Ascending aorta (tissue), 2 donors: ENCODE measurements at regions not wholly inside any gene's neighbourhood (a gene's known extent, or its start where the extent isn't known, plus 50 kb on each side); places are given as distances from the start of the nearest gene placed in this dataset.

Experiments
- DNase-seq, 2 donors: peaks; one replicate each; pipeline ENCODE4 v3.0.0-alpha.2; 2019; ENCODE audit warnings: low spot score in 2 of 2
- H3K27ac ChIP-seq, 2 donors: fragments of 200-600 bp; sonication (generic); one replicate each; pipeline ENCODE4 v1.5.1; 2016 to 2017; ENCODE audit warnings: mild to moderate bottlenecking in 1 of 2
- H3K27me3 ChIP-seq: fragments of 200-600 bp; sonication (generic); one replicate; pipeline ENCODE4 v1.5.1; 2017
- H3K36me3 ChIP-seq, 2 donors: fragments of 200-600 bp; sonication (generic); one replicate each; pipeline ENCODE4 v1.5.1; 2016
- H3K4me1 ChIP-seq, 2 donors: fragments of 200-600 bp; sonication (generic); one replicate each; pipeline ENCODE4 v1.5.1; 2016 to 2017; ENCODE audit warnings: mild to moderate bottlenecking in 1 of 2
- H3K4me3 ChIP-seq, 2 donors: fragments of 200-600 bp; sonication (generic); one replicate each; pipeline ENCODE4 v1.5.1; 2016 to 2017; ENCODE audit warnings: mild to moderate bottlenecking in 1 of 2
- H3K9me3 ChIP-seq, 2 donors: fragments of 200-600 bp; sonication (generic); one replicate each; pipeline ENCODE4 v1.5.1; 2016
- intact Hi-C: fragments of 100-400 bp; cut with DNase I; formaldehyde crosslinking; loops from one replicate; pipeline ENCODE4 v1.15.1; 2023
- TF ChIP-seq, protein P1 (sequence below), 3 experiments: fragments of 200-600 bp in 2 of 3; fragments of 450-650 bp in 1 of 3; sonication (generic) in 2 of 3; IDR thresholded peaks; one replicate each; pipeline ENCODE4 v1.5.1; 2016 to 2019; ENCODE audit warnings: antibody characterized with exemption in 3 of 3, mild to moderate bottlenecking in 1 of 3, moderate library complexity in 1 of 3

DNA sequence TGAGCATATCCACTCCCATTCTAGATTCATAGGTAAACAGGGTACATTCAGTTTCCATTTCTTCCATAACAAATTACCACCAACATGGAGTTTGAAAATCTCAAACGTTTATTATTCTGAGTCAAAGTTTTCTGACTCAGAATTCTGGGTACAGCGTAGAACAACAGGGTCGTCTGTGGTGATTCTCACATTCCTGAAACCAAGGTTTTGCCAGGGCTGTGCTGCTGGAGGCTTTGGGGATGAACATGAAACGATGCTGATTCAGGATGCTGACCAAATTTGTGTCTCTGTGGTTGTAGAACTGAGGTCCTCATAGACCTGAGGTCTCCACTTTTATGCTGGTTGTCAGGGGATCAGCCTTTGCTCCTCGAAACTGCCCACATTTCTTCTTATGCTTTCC is 255.7 kb downstream of the DSEL start:
- Histone ChIP-seq H3K4me3 (no peak overlapping the region), H3K27ac (no peak overlapping the region), H3K27me3 (no peaks in the 10 kb centered on the region), H3K36me3 (no peaks in the 10 kb centered on the region), H3K9me3 (no peaks in the 10 kb centered on the region), H3K4me1 (peaks cover 0 to 14% of the 10 kb centered on the region in 2 donors)
- DNase-seq = no peak
- intact Hi-C loops = no loop called here
- TF ChIP-seq, protein P1, sequence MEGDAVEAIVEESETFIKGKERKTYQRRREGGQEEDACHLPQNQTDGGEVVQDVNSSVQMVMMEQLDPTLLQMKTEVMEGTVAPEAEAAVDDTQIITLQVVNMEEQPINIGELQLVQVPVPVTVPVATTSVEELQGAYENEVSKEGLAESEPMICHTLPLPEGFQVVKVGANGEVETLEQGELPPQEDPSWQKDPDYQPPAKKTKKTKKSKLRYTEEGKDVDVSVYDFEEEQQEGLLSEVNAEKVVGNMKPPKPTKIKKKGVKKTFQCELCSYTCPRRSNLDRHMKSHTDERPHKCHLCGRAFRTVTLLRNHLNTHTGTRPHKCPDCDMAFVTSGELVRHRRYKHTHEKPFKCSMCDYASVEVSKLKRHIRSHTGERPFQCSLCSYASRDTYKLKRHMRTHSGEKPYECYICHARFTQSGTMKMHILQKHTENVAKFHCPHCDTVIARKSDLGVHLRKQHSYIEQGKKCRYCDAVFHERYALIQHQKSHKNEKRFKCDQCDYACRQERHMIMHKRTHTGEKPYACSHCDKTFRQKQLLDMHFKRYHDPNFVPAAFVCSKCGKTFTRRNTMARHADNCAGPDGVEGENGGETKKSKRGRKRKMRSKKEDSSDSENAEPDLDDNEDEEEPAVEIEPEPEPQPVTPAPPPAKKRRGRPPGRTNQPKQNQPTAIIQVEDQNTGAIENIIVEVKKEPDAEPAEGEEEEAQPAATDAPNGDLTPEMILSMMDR (IDR thresholded peaks at IDR 0.05) = no peak

DNA sequence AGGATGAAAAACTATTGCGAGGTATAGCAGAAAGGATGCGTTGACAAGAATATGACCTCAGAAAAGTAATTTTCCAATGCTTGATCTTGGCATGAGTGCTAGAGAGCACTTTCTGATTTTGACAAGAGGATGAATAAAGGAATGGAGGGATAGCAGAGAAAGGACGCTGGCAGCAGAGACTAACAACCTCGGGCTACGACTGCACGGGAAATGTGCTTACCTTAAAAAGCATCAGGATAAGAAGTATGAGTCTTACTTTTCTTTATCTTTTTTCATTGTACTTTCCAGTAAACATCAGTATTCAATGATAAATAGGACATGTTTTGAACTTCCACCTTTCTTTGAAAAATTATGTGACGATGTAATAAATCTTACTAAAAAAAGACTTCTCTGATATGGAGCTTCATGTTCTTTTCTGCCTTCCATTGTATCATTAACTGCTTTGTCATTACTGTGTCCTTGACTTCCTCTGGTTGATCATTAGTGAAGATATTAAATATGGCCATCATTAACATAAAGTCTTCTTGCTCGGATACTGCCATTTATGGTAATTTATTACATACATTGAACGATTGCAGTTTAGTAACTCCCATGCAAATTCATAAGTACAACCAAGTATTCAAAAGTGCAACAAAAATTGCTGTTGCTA is 265.6 kb downstream of the DSEL start:
- DNase-seq = no peak
- no peaks in the 10 kb centered on the region for H3K36me3 ChIP-seq
- intact Hi-C loops = no loop called here

DNA sequence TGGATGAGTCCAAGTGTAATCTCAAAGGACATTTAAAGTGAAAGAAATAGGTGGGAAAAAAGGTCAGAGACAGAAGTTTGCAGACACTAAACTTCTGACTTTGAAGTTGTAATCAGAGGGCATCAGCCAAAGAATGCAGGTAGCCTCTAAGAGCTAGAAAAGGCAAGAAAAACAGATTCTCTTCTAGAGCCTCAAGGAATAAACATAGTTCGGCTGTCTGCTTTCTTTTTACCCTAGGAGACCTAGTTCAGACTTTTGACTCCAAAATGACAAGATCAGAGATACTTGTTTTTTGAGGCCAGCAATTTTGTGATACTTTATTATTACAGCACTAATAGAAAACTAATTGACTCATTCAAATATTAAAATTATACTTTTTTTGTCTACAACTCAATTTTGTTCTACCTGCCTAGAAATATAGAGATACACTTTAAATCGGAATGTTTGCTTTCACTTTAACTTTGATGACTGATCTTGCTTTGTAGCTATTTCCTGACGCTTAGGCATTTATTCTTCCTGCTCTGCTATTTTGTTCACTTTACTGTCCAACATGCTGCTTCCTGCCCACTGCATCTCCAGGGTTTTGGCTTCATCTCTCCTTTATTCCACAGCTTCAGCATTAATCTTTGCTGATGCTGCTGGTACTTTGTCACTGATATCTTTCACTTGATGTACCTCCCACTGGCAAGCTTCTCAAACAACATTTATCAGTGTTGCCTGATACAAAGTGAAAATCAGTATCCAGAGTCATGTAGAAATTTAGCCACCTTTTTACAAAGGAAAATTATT is 272.5 kb downstream of the DSEL start:
- Histone ChIP-seq H3K36me3 (no peaks in the 10 kb centered on the region), H3K27ac (no peak overlapping the region), H3K4me1 (no peaks in the 10 kb centered on the region), H3K27me3 (no peaks in the 10 kb centered on the region), H3K4me3 (peak overlapping the region; percentile 8 to 32), H3K9me3 (no peaks in the 10 kb centered on the region)
- TF ChIP-seq, protein P1 (IDR thresholded peaks at IDR 0.05) = no peak
- DNase-seq = no peak
- intact Hi-C loops = no loop called here

More for the DNA sequence above, 265.6 kb downstream of the DSEL start:
- Histone ChIP-seq H3K9me3 (no peaks in the 10 kb centered on the region), H3K27me3 (no peaks in the 10 kb centered on the region), H3K4me1 (no peaks in the 10 kb centered on the region), H3K27ac (no peak overlapping the region), H3K4me3 (no peak overlapping the region)
- TF ChIP-seq, protein P1 (IDR thresholded peaks at IDR 0.05) = no peak

- no peaks in the 10 kb centered on the region for H3K9me3 ChIP-seq
- intact Hi-C loops = no loop called here
- no peak overlapping the region for H3K4me3 ChIP-seq
- H3K36me3 ChIP-seq = no peaks in the 10 kb centered on the region
- H3K27ac ChIP-seq = no peak overlapping the region
- no peak for DNase-seq
- H3K4me1 ChIP-seq = no peaks in the 10 kb centered on the region
- no peaks in the 10 kb centered on the region for H3K27me3 ChIP-seq
- TF ChIP-seq, protein P1 (IDR thresholded peaks at IDR 0.05) = no peak
Measured at GRCh38 chr18:67242001-67242400, 274.5 kb downstream of the DSEL start.

DNA sequence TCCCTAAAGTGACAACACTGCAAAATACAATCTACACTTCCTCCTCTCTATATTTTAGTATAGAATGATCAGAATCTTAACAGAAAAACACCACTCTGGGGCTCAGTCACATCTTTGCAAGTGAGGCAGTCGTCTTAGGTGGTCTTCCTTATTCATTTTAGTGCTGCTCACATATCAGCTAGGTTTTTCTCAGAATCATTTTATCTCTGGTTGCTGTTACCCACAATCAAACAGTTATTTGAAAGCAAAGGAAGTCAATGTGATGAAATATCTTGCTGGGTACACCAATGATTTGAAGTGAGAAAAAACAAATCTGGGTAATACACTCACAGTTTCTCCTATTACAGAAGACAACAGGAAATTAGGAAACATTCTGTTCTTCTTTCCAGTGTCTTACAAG is 275.2 kb downstream of the DSEL start:
- H3K4me3 ChIP-seq = no peak overlapping the region
- TF ChIP-seq, protein P1 (IDR thresholded peaks at IDR 0.05) = no peak
- intact Hi-C loops = no loop called here
- H3K4me1 ChIP-seq = no peaks in the 10 kb centered on the region
- H3K27ac ChIP-seq = no peak overlapping the region
- no peaks in the 10 kb centered on the region for H3K36me3 ChIP-seq
- H3K27me3 ChIP-seq = no peaks in the 10 kb centered on the region
- no peaks in the 10 kb centered on the region for H3K9me3 ChIP-seq
- DNase-seq = no peak
